ENCODE measurements at regions not wholly inside any gene's neighbourhood (a gene's known extent, or its start where the extent isn't known, plus 50 kb on each side); places are given as distances from the start of the nearest gene placed in this dataset.
A peak's percentile ranks its signal among the peaks of the same experiment; 100 is the strongest.

DNA sequence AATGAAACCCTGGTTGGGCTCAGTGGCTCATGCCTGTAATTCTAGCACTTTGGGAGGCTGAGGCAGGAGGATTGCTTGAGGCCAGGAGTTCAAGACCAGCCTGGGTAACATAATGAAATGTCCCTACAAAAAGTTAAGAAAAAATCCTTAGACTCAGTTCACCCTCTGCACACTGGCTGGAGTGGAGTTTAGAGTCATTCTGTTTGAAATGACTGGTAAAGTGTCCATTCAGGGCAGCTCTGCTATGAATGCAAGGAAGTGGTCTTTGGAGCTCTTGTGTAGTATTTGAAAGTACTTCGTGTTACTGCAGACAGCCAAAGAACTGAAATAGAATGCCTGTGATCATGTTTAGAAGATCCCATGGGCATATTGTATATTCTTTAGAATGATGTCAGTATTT is 466.5 kb downstream of the PCNX1 start:
- 0 out of 3 replicates have a peak overlapping the region, but pooled peaks have one; percentile 39 for H2BK15ac ChIP-seq (ENCODE audit: low read depth, low read length)
- H3K9ac ChIP-seq (ENCODE audit: low read depth, low read length): no peak overlapping the region
- no peak overlapping the region for H4K91ac ChIP-seq (ENCODE audit: insufficient read depth, low read depth, low read length)
- peaks cover under 1% of the 10 kb centered on the region; the same call in 1 of the 2 replicates for H3K4me1 ChIP-seq (ENCODE audit: control insufficient read depth, insufficient read depth, low read length)
- no peak overlapping the region for H2AFZ ChIP-seq (replicated peaks; ENCODE audit: low read length, poor library complexity)
- H2AK9ac ChIP-seq (replicated peaks; ENCODE audit: low read depth, low read length, poor library complexity): no peak overlapping the region
- peaks cover 8 to 31% of the 10 kb centered on the region in 2 experiments for H3K79me1 ChIP-seq (ENCODE audit: low read depth in 1 of 2, low read length in 2 of 2)
- H2AK5ac ChIP-seq (ENCODE audit: low read depth, low read length): peak overlapping the region; percentile 29; the same call in 1 of the 2 replicates
- ChIA-PET CTCF (no interaction called here), POLR2A (ENCODE audit: unreplicated experiment) (interaction anchor here (0.7 kb wide), 1 partner anchor 85 kb away, joined by 3 read pairs; no protein-coding TSS in a partner anchor)
- DNase-seq (no peak), ATAC-seq (ENCODE audit: low read depth) (no peak)
- no peaks in the 10 kb centered on the region; the same call in 1 of the 2 replicates for H4K20me1 ChIP-seq (ENCODE audit: insufficient read depth, low read length)
- no peak overlapping the region for H3K27ac ChIP-seq (ENCODE audit: insufficient read depth, low read length)
- WGBS, 2 experiments (ENCODE audit: extremely low coverage in 2 of 2, insufficient read length in 1 of 2): no CpG with 5 or more reads among the region's 1 CpG
- no peaks in the 10 kb centered on the region for H3K9me1 ChIP-seq (ENCODE audit: insufficient read depth, low read length)
- no peak for TF ChIP-seq MAFK (IDR thresholded peaks at IDR 0.05; ENCODE audit: low read depth, low read length)
- TF ChIP-seq ELK1 (IDR thresholded peaks at IDR 0.05; ENCODE audit: borderline replicate concordance, low read depth, low read length): no peak
- TF ChIP-seq SMC3 (IDR thresholded peaks at IDR 0.05; ENCODE audit: low read depth, low read length): no peak
- TF ChIP-seq BHLHE40 (IDR thresholded peaks at IDR 0.05; ENCODE audit: low read depth, low read length): no peak
- no peak for TF ChIP-seq RCOR1 (IDR thresholded peaks at IDR 0.05; ENCODE audit: insufficient replicate concordance, low read length)
- TF ChIP-seq NFE2L2 (IDR thresholded peaks at IDR 0.05; ENCODE audit: low read depth, low read length): no peak
- no peak for TF ChIP-seq RAD21 (IDR thresholded peaks at IDR 0.05; ENCODE audit: low read length)
- TF ChIP-seq CHD1 (IDR thresholded peaks at IDR 0.05; ENCODE audit: low read depth, low read length): no peak
- no peak for TF ChIP-seq USF2 (IDR thresholded peaks at IDR 0.05; ENCODE audit: low read depth, low read length)
- TF ChIP-seq, protein P1, sequence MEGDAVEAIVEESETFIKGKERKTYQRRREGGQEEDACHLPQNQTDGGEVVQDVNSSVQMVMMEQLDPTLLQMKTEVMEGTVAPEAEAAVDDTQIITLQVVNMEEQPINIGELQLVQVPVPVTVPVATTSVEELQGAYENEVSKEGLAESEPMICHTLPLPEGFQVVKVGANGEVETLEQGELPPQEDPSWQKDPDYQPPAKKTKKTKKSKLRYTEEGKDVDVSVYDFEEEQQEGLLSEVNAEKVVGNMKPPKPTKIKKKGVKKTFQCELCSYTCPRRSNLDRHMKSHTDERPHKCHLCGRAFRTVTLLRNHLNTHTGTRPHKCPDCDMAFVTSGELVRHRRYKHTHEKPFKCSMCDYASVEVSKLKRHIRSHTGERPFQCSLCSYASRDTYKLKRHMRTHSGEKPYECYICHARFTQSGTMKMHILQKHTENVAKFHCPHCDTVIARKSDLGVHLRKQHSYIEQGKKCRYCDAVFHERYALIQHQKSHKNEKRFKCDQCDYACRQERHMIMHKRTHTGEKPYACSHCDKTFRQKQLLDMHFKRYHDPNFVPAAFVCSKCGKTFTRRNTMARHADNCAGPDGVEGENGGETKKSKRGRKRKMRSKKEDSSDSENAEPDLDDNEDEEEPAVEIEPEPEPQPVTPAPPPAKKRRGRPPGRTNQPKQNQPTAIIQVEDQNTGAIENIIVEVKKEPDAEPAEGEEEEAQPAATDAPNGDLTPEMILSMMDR (conservative IDR thresholded peaks at IDR 0.05; ENCODE audit: low read depth, low read length): no peak
- TF ChIP-seq MXI1 (IDR thresholded peaks at IDR 0.05; ENCODE audit: borderline replicate concordance, low read depth, low read length): no peak
- no peak for TF ChIP-seq POLR2A (IDR thresholded peaks at IDR 0.05; ENCODE audit: low read depth, low read length)
- no peak for TF ChIP-seq MAZ (IDR thresholded peaks at IDR 0.05; ENCODE audit: borderline replicate concordance, low read depth, low read length)
- TF ChIP-seq FOS (IDR thresholded peaks at IDR 0.05; ENCODE audit: low read depth, low read length): no peak
- no peak overlapping the region for H2BK120ac ChIP-seq (ENCODE audit: low read depth, low read length)
- no peak overlapping the region for H3K4me2 ChIP-seq (ENCODE audit: low read depth, low read length)
- H3K36me3 ChIP-seq (ENCODE audit: control insufficient read depth, insufficient read depth, low read length): no peaks in the 10 kb centered on the region
- no peak overlapping the region for H2BK20ac ChIP-seq (ENCODE audit: low read depth, low read length)
- H3K9me3 ChIP-seq (ENCODE audit: control insufficient read depth, insufficient read depth, low read length): no peaks in the 10 kb centered on the region
- dilution Hi-C loops (cut with HindIII; ENCODE audit: low sequenced_read_pairs, unreplicated experiment): no loop called here
- no peak overlapping the region for H3K23ac ChIP-seq (ENCODE audit: low read depth, low read length)
- no peak overlapping the region for H3K56ac ChIP-seq (ENCODE audit: extremely low read depth, insufficient read depth, low read length)
- intact Hi-C loops (cut with micrococcal nuclease): loop anchor here (5.0 kb wide), 1 partner anchor 51 kb away; the partner anchor contains the start of gene SIPA1L1
- in situ Hi-C loops (cut with MboI; ENCODE audit: low sequenced_read_pairs): no loop called here
- no TSS peak for BruUV-seq (replicated peaks)
- no peak overlapping the region for H3K4me3 ChIP-seq (ENCODE audit: insufficient read depth, low read depth, low read length)
- no peak overlapping the region for H4K8ac ChIP-seq (ENCODE audit: low read depth in 2 of 2, low read length in 2 of 2)
- no peak overlapping the region for H4K5ac ChIP-seq (ENCODE audit: low read depth, low read length)
- H3K14ac ChIP-seq (replicated peaks; ENCODE audit: low read depth, low read length): no peak overlapping the region
- H2BK5ac ChIP-seq (ENCODE audit: low read depth, low read length, poor library complexity, severe bottlenecking): peak overlapping the region; percentile 5
- H3K4ac ChIP-seq (ENCODE audit: low read depth, low read length): no peak overlapping the region
- H3K27me3 ChIP-seq (ENCODE audit: control insufficient read depth, insufficient read depth, low read length): no peaks in the 10 kb centered on the region
- peak overlapping the region; percentile 61; the same call in 1 of the 2 replicates for H3K18ac ChIP-seq (ENCODE audit: low read depth, low read length)
